Superior temporal gyrus (tissue), 1 donor: ENCODE measurements at regions not wholly inside any gene's neighbourhood (a gene's known extent, or its start where the extent isn't known, plus 50 kb on each side); places are given as distances from the start of the nearest gene placed in this dataset.

ENCODE experiments used
- DNase-seq: peaks from one replicate; pipeline ENCODE4 v3.0.0-alpha.2; 2016; ENCODE audit errors: extremely low spot score

DNA sequence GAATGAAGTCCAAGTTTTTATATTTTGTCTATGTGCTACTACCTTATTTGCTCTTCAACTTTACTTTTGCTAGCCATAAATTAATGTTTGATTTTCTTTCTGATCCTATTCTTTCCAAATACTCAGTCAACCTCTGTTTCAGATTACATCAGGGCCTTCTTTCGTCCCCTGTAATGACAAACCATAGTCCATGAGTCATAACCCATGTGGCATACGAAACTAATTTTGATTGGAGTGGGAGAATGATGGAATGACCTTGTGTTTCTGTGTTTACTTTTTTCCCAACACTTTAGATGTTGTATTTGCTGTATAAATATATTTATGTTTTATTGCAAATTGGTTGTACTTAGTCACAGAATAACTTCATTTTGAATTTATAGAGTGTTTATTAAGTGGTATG, 1043.1 kb downstream of the DTWD2 start:
- DNase-seq: no peak

GRCh38 chr5:117943541-117943940, 1044.8 kb downstream of the DTWD2 start:
- DNase-seq: no peak

DNA sequence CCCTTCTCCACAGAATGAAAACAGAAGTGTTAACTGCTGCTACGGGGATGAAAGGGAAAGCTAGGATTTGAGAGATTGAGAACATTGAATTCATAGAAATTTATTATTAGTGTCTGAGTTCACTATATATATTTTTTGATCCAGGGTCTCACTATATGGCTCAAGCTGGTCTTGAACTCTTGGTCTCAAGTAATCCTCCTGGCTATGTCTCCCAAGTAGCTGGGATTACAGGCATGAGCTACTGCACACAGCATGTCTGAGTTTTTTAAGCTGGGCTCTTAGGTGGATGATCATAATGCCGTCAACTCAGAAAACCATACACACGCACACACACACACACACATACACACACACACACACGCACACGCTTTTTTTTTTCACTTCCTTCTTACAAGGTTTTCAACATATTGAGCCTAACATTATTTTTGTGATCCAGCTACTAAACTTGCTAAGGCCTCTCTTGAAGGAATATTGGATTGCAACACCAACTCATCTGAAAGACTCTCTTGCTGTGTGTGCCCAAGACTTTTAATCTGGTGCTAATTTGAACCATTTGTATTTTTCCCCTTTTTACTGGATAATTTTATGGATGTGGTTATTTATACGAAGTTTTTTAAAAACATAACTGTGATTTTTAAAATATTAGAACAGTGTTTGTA, 1045.4 kb downstream of the DTWD2 start:
- DNase-seq: no peak

DNA sequence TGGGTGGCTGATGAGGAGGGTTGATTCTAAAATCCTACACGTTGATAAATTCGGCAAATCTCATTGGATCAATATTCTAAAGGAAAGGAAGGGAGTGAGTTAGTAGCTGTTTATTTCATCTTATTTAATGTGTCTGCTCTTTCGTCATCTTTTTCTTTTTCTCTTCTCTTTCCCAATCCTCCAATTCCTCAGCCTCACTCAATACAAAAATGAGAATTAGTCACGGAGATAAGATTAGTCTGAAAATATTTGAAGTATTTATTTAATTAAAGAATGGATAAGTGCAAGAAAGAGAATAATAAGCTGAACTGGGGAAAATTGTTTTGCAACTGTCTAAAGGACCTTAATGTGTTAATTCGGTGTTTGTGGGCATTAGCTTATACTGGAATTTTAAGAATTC, 1095.1 kb downstream of the DTWD2 start:
- DNase-seq: no peak

GRCh38 chr5:117892360-117892759, 1096.0 kb downstream of the DTWD2 start:
- DNase-seq: no peak

GRCh38 chr5:117889596-117889995, 1098.8 kb downstream of the DTWD2 start:
- DNase-seq: no peak

DNA sequence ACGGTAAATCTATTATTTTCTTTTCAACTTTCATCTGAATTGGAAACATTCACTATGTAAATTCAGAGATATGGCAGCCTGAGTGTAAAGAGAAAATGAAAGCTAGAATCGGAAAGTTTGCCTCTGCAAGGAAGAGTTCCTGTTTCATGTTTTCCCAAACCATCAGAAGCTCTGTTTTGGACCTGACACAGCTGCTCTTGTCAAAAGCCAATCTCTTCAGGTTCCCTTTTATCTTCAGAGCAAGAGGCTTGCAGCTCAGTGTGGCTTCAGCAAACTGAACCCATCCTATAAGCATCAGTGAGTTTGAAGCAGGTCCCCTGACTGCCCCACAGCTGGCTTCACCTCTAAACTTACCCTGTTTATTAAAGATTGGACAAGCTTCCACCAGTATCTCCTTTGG, 1099.7 kb downstream of the DTWD2 start:
- DNase-seq: peak; percentile 35

- no peak for DNase-seq
Observed at GRCh38 chr5:117881426-117882230, 1106.7 kb downstream of the DTWD2 start.

DNA sequence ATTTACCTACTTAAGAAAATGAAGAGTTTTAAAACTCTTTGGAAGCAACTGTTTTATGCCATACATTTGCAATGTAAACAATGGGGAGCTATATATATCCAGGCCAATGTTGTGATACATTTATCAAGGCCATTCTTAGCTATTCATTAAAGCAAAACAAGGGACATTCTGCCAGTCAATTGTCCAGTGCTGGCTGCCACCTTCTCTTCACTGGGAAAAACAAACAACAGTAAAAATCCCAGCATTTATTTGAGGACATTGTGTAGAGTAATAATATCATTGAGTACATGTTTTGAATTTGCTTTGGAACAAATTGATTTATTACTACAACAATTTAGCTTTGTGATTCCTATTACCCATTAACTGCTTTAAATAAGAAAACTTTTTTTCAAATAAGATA, 1107.4 kb downstream of the DTWD2 start:
- DNase-seq: no peak

DNA sequence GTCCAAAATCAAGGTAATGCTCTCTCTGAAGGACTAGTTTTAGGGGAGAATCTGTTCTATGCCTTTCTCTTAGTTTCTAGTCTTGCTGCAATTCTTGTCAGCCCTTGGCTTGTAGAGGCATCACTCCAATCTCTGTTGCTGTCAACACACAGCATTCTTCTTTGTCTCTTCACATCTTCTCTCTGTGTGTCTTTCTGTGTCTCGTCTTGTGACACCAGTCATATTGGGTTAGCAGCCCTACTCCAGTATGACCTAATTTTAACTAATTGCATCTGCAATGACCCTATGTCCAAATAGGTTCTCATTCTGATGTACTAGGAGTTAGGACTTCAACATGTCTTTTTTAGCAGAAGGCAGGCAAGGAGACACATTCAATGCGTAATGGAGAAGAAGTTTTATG, 1110.6 kb downstream of the DTWD2 start:
- DNase-seq: no peak

- no peak for DNase-seq
Observed at GRCh38 chr5:117872798-117873368, 1115.5 kb downstream of the DTWD2 start.

DNA sequence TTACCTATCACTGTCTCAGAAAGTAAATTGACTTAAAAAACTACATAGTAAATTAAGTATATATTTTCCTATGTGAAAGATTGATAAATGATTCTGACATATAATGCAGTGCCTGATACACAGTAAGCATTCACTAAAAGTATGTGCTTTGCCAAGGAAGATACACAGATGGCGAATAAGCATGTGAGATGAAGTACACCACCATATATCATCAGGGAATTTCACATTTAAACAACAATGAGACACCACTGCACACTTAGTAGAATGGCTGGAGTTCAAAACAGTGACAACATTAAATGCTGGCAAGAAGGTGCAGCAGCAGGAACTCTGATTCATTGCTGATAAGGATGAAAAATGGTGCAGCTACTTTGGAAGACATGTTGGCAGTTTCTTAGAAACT, 1118.8 kb downstream of the DTWD2 start:
- DNase-seq: no peak

DNA sequence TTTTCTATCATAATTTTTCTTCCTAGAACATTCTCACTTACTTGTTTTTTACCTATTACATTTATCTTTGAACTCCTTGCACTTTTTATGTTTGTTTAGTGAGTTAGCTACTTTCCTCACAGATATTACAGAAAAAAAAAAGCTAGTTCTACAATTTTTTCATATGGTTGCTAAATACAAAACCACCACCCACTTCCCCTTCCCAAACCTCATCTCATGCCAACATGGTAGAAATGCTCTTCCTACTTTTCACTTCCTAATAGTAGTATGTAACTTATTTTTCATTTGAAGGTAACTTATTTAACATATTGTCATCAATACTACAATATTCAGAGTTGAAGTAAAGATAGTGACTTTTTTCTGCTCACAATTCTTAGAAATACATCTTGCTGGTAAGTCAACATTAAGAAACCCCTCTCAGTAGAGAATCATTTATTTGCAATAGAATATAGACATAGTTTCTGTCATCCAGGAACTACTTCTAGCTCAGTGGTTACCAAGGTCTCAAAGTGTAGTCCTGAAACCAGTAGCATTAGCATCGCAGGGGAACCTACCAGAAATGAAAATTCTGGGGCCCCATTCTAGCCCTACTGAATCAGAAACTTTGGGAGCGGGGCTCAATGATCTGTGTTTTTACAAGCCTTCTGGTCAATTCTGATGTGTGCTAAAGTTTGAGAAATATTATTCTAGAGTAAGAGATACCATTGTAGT, 1124.6 kb downstream of the DTWD2 start:
- no peak for DNase-seq

DNA sequence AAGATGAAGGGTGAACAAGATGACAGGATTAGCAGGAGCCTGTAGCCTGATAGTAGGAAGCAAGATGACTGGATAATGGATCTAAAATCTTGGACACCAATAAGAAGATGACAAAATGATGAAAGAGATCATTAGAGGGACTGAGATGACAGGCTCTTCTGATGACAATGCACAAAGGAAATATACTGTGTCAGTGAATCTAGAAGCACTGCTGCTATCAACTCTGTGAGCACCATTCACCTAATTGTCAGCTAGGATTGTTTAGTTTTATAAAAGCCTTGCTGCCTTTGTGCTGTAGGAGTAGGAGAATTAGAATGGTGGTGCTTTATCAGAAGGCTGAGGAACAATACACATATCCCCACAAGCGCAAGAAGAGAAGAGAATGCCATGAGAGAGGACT, 1127.8 kb downstream of the DTWD2 start:
- no peak for DNase-seq

DNA sequence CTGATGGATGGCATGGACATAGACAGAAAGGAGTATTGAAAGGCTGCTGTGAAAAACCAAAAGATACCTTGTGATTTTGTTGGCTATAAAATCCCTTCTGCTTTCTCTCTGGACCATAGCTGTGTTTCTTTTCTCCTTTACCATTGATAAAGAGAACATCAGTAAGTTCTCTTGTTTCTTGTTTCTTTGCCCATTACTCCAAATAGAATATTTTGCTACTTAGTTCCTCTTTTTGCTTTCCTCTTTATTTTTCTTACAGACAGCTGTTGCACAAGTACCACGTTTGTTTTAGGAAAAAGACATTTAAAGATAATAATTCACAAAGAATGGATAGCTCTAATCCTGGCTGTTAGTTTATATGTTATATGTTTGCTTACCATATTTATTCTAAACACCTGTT, 1129.2 kb downstream of the DTWD2 start:
- no peak for DNase-seq

DNA sequence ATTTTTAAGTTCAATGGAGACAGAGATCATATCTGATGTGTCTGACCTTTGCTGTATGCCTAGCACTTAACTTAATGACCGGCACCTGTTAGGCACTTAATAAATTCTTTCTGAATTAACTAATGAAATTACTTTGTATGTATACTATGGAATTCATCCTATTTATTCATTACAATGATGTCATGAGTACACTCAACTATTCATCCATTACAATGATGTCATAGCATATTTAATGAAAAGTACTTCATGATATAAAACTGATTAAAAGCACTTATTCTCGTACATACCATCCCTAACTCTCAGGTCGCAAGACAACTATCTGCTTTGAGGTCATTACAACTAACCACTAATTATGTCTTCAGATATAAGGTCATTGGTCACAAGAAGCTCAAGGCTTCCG, 1131.6 kb downstream of the DTWD2 start:
- DNase-seq: no peak

GRCh38 chr5:117837786-117838185, 1150.6 kb downstream of the DTWD2 start:
- DNase-seq: no peak

DNA sequence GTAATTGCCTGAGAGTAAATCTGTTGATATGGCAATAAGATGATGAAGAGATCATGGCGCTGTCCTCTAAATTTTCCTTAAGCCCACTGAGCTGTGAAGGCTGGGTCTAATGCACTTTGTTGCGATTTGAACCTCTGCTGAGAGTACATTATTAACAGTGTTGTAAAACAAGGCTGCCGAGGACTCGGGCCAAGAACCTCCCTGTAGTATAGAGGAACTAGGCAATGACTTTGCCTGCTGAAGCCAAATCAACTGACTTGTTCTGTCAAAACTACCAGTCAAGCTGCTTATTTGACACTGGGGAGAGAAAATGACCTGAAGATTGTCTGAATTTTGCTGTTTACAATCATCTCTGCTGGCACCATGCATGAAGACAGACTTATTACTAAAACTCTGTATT, 1154.7 kb downstream of the DTWD2 start:
- DNase-seq: no peak

DNA sequence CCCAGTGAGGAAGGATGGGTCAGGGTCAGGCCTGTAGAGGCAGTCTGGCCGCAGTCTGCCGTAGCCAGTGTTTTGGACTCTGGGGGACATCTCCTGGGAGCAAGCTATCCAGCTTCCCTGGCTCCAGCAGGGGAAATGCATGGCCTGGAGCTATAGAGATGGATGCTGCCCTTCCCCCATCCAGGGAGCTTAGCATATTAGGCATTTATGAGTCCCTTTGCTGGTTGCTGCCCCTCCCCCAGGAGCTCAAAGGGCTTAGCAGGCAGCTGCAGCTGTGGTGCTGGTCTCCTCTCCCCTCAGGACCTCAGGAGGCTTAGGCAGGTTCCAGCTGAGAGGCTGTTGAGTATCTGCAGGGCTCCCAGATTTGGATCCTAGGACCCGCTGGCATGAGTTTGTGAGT, 1158.7 kb downstream of the DTWD2 start:
- DNase-seq: no peak

GRCh38 chr5:117813850-117814249, 1174.5 kb downstream of the DTWD2 start:
- no peak for DNase-seq

DNA sequence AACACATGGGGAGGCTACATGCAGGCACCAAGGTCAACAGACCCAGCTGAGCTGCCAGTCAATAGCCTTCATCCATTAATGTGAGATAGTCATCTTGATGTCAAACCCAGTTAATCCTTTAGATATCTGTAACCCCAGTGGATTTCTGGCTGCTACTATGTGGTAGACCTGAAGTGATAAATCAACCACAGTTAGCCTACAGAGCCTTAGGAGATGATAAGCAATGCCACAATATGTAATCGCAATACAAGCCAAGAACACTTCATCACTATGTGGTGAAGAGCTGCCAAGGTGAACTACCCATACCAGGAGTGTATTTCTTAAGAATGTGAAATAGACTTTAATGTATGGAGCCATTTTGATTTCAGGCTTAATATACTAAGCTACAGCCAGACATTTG, 1175.5 kb downstream of the DTWD2 start:
- DNase-seq: no peak

- no peak for DNase-seq
Observed at GRCh38 chr5:117809251-117809650, 1179.1 kb downstream of the DTWD2 start.

- no peak for DNase-seq
Observed at GRCh38 chr5:117805058-117805457, 1183.3 kb downstream of the DTWD2 start.
